Left ventricle myocardium superior (tissue), 1 donor: ENCODE measurements at regions not wholly inside any gene's neighbourhood (a gene's known extent, or its start where the extent isn't known, plus 50 kb on each side); places are given as distances from the start of the nearest gene placed in this dataset.
"Not testable (repeated sequence)": the region's sequence is repeated elsewhere in the genome, so short reads cannot be mapped to it uniquely, and the experiment has no call there.

Experiments used
- ATAC-seq: fragments of 200-7000 bp; cut with Tn5 transposase; one replicate; pipeline ENCODE4 v1.9.1; 2020; ENCODE audit warnings: mild to moderate bottlenecking, moderate library complexity
- DNase-seq: peaks from one replicate; pipeline ENCODE4 v3.0.0-alpha.2; 2020
- intact Hi-C: fragments of 100-400 bp; cut with micrococcal nuclease; formaldehyde crosslinking; loops from one replicate; pipeline ENCODE4 v1.11.0; 2022
- donor health status: DM: no; HTN: yes; CAD: no; lungs with severe emphysema.

DNA sequence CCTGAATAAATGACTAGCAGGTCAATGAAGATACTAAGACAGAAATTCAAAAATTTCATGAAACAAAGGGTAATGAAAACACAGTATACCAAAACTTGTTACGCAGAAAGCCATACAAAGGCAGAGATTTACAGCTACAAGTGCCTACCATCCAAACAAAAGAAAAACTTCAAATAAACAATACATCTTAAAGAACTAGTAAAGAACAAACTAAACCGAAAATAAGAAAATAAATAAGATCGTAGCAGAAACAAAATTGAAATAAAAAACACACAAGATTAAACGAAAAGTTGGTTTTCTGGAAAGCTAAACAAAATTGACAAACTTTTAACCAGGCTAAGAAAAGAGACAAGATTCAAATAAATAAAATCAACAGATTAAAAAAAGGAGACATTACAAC is 51.5 kb downstream of the VPREB1 start:
- intact Hi-C loops, ATAC-seq, DNase-seq: not testable (repeated sequence)

DNA sequence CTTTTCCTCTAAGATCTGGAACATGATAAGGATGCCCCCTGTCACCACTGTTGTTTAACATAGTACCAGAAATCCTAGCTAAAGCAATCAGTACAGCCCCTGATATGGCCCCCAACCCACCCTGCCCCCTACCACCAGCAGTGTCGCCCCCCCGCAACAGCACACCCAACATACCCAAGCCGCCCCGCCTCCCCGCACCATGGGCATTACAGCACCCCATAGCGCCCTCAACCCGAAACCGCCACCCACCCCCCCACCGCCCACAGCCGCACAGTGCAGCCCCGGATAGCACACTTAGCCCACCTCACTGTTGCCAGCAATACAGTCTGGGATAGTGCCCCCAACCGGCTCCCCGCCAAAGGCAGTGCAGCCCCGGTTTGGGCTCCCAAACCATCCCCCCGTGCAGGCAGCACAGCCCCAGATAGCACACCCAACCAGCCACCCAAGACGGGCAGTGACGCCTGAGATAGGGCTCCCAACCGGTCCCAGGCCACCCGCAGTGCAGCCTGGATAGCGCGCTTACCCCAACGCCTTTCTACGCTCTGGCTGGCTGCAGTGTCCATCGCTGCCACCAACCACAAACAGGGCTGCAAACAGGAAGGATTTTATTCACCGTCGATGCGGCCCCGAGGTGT is 52.7 kb downstream of the VPREB1 start:
- DNase-seq = peak; percentile 37
- ATAC-seq, intact Hi-C loops: not testable (repeated sequence)

DNA sequence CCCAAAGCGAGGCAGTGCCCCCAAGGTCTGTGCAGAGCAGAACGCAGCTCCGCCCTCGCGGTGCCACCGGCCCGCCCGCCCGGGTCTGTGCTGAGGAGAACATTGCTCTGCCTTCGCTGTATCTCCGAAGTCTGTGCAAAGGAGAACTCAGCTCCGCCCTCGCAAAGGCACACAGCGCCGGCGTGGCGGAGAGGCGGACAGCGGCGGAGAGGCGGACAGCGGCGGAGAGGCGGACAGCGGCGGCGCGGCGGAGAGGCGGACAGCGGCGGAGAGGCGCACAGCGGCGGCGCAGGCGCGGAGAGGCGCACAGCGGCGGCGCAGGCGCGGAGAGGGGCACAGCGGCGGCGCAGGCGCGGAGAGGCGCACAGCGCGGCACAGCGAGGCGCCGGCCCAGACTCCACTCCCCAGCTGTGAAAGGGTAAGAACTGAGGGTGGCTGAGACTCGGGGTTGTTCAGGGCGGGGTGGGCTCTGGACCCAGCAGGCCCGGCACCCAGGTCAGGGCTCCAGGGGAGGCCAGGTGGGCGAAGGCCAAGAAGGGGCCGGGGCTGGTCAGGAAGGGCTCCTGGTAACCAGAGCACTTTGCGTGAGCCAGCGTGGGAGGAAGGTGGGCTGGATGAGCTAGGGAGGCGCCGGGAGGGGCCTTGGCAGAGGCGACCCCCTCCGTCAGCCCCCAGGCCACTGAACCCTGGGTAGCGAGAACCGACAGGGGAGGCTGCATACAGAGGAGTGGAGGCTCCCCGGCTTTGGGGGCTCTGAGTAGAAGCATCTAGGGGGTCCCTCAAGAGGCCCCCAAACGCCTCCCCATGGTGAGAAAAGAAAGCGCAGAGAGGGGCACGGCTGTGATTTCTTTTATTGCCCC is 53.4 kb downstream of the VPREB1 start:
- intact Hi-C loops = not testable (repeated sequence)
- ATAC-seq (peak; percentile 100), DNase-seq (peak; percentile 88)

DNA sequence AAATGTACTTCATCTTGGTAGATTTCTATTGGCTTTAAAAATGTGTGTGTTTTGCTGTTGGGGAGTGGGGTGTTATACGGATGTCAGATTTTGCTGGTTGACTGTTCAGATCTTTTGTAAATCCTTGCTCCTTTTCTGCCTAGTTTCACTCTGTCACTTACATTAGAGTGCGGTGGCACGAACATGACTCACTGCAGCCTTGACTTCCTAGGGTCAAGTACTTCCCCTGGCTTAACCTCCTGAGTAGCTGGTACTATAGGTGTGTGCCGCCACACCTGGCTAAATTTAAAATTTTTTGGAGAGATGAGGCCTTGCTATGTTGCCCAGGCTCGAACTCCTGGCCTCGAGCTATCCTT is 54.0 kb downstream of the VPREB1 start:
- DNase-seq, ATAC-seq, intact Hi-C loops: not testable (repeated sequence)

DNA sequence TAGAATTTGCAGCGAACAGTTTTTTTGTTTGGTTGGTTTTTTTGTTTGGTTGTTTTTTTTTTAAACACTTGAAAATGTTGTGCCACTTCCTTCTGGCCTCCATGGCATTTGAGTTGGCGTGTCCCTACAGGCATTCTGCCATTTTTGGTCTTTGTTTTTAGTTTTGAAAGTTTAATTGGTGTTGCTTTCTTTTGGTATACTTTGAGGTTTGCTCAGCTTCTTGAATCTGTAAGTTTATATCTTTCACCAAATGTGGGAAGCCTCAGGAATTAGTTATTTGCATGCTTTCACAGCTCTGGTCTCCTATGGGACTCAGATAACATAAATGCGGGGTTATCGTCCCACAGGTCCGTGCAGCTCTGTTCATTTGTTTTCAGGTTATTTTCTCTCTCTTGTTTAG is 55.9 kb downstream of the VPREB1 start:
- intact Hi-C loops, DNase-seq, ATAC-seq: not testable (repeated sequence)

DNA sequence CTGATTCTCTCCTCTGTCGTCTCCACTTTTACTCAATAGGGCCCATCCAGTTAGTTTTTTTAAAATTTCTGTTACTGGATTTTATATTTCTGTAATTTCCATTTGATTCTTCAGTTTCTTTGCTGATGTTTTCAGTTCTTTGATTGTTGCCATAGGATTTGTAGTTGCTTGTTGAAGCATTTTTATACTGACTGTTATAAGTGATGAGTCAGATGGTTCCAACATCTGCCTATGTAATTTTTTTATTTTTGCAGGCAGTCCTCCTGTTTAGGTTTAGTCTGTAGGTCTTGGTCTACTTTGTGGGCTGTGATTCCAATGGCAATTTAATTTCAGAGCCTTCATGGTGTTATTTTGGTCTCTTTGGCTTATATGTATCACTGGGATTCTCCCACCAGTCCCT is 56.4 kb downstream of the VPREB1 start:
- intact Hi-C loops, ATAC-seq: not testable (repeated sequence)

DNA sequence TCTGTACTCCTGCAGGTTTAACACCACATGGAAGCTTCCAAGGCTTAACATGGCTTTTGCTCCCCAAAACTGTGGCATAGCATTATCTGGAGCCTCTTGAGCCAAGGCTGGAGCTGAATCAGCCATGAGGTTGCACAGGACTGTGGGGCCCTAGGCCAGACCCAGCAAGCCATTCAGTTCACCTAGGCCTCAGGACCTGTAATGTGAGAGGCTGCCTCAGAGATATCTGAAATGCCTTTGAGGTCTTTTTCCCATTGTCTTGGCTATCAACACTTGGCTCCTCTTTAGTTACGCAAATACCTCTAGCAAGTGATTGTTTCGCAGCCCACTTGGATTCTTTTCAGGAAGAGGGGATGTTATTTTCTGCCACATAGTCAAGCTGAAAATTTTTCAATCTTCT is 72.0 kb downstream of the VPREB1 start:
- intact Hi-C loops = no loop called here
- ATAC-seq (no peak), DNase-seq (no peak)

More for the DNA sequence above, 56.4 kb downstream of the VPREB1 start:
- DNase-seq = not testable (repeated sequence)

DNA sequence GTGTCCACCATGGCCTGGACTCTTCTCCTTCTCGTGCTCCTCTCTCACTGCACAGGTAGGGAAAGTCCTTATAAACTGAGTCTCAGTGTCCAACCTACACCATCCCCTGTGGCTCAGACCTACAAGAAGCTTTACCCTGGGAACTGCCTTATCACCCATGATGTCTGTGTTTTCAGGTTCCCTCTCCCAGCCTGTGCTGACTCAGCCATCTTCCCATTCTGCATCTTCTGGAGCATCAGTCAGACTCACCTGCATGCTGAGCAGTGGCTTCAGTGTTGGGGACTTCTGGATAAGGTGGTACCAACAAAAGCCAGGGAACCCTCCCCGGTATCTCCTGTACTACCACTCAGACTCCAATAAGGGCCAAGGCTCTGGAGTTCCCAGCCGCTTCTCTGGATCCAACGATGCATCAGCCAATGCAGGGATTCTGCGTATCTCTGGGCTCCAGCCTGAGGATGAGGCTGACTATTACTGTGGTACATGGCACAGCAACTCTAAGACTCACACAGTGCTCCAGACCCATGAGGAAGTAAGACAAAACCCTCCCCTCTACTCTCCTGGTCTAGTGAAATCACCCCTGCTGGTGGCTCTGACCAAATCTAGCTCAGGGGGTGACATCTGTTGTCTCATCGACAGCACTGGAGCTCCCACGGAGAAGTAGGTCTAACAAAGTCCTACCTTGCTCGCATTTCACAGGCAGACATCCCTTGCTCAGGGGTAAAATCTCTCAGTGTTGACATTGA is 74.3 kb downstream of the VPREB1 start:
- intact Hi-C loops = no loop called here
- no peak for ATAC-seq

DNA sequence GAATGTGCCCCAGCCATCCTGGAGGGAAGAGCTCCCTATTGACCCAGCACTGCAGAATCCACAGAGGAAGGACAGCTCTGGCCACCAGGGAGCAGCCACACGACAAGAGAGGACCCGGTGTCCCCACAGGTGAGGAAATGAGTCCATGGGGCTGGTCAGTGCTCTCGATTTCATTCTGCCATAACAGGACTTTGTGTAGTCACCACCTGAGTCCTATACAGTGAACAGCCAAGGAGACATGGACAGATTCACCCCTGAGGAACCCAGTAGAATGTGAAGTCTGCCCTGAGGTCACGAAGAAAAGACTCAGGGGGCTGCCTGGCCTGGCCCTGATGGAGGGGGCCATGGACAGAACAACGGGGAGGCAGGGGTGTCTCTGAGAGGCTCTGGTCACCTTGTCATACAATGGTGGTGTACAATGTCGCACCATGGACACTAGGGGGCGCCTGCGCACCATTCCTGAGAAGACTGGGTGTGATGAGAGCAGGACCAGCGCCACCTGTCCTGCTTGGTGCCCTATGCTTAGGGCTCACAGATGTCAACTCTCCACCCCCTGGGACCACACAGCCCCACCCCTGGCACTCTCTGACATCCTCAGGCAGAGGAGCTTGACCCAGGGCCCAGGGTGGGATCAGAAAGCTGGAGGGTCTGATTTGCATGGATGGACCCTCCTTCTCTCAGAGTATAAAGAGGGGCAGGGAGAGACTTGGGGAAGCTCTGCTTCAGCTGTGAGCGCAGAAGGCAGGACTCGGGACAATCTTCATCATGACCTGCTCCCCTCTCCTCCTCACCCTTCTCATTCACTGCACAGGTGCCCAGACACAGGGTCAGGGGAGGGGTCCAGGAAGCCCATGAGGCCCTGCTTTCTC is 77.4 kb downstream of the VPREB1 start:
- DNase-seq (peak; percentile 69), ATAC-seq (peak; percentile 83)
- intact Hi-C loops = not testable (repeated sequence)

More for the DNA sequence above, 74.3 kb downstream of the VPREB1 start:
- DNase-seq = no peak

DNA sequence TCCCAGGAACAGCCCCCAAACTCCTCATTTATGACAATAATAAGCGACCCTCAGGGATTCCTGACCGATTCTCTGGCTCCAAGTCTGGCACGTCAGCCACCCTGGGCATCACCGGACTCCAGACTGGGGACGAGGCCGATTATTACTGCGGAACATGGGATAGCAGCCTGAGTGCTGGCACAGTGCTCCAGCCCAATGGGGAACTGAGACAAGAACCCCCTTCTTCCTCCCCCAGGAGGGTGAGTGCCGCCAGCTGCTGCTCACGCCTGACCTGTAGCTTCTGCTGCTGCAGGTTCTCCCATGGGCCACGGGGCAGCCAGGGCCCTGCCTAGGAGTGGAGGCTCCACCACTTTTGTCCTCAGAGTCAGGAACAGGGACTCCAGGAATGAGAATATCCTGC is 78.2 kb downstream of the VPREB1 start:
- no peak for DNase-seq
- intact Hi-C loops = no loop called here
- no peak for ATAC-seq

DNA sequence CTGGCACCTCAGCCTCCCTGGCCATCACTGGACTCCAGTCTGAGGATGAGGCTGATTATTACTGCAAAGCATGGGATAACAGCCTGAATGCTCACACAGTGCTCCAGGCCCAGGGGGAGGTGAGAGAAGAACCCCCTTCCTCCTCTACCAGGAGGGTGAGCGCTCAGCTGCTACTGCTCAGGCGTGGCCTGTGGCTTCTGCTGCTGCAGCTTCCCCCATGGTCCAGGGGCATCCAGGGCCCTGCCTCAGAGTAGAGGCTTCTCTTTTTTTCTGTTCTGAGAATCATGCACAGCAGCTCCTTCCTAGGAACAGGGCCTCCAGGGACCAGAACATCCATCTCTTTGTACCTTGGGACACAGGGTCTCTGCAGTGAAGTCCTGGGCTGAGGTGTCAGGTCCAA is 83.1 kb downstream of the VPREB1 start:
- intact Hi-C loops = no loop called here
- ATAC-seq (no peak), DNase-seq (no peak)

DNA sequence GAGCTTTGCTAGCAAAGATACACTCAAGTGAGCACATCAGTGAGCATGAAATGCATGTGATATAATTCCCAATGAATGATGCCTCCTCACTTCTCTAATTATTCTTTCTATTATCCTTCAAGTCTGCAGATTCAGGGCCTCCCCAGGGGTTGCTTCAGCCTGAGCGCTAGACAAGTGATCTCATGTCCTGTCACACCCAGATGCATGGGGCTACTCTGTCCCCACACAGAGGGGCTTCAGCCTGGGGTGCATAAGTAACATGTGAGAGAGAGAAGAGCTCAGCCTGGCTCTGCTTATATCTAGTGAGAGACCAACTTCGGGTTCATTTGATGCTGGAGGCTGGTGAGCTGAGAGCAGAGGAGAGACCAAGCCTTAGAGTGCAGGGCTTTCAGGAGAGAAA is 85.2 kb downstream of the VPREB1 start:
- intact Hi-C loops = no loop called here
- DNase-seq (no peak), ATAC-seq (no peak)

DNA sequence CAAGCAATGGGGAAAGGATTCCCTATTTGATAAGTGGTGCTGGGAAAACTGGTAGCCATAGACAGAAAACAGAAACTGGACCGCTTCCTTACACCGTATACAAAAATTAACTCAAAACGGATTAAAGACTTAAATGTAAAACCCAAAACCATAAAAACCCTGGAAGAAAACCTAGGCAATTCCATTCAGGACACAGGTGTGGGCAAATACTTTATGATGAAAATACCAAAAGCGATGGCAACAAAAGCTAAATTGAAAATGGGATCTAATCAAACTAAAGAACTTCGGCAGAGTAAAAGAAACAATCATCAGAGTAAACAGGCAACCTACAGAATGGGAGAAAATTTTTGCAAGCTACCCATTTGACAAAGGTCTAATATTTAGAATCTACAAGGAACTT is 91.1 kb downstream of the VPREB1 start:
- intact Hi-C loops, DNase-seq, ATAC-seq: not testable (repeated sequence)

DNA sequence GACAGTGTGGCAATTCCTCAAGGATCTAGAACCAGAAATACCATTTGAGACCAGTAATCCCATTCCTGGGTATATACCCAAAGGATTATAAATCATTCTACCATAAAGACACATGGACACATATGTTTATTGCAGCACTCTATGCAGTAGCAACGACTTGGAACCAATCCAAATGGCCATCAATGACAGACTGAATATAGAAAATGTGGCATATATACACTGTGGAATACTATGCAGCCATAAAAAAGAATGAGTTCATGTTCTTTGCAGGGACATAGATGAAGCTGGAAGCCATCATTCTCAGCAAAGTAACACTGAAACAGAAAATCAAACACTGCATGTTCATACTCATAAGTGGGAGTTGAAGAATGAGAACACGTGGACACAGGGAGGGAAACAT is 91.7 kb downstream of the VPREB1 start:
- ATAC-seq, intact Hi-C loops, DNase-seq: not testable (repeated sequence)

DNA sequence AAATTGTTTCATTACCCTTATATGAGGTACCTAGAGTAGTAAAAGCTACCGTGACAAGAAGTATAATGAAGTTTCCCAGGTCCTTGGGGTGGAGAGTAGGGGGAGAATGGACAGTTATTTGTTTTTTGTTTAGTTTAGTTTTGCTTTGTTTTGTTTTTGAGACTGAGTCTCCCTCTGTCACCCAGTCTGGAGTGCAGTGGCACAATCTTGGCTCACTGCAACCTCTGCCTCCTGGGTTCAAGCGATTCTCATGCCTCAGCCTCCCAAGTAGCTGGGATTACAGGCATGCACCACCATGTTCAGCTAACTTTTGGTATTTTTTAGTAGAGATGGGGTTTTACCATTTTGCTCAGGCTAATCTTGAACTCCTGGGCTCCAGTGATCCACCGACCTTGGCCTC is 94.2 kb downstream of the VPREB1 start:
- DNase-seq, intact Hi-C loops, ATAC-seq: not testable (repeated sequence)

DNA sequence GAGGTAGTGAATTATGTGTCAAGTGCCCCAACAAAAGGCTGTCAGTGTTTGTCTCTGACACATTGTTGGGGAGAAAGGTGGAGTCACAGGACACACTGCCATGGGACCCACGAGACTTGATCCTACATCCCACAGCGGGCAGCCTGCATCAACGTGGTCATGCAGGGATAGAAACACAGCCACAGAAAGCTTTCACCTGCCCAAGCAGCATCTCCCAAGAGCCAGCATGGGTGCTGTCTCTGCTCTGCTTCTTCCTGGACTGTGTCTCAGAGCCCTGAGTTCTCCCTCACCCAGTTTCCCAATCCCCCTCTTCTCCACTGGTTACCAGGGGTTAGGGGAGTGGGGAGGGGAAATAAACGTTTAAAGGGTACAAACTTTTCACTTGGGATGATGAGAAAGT is 97.2 kb downstream of the VPREB1 start:
- intact Hi-C loops = no loop called here
- ATAC-seq (no peak), DNase-seq (no peak)

DNA sequence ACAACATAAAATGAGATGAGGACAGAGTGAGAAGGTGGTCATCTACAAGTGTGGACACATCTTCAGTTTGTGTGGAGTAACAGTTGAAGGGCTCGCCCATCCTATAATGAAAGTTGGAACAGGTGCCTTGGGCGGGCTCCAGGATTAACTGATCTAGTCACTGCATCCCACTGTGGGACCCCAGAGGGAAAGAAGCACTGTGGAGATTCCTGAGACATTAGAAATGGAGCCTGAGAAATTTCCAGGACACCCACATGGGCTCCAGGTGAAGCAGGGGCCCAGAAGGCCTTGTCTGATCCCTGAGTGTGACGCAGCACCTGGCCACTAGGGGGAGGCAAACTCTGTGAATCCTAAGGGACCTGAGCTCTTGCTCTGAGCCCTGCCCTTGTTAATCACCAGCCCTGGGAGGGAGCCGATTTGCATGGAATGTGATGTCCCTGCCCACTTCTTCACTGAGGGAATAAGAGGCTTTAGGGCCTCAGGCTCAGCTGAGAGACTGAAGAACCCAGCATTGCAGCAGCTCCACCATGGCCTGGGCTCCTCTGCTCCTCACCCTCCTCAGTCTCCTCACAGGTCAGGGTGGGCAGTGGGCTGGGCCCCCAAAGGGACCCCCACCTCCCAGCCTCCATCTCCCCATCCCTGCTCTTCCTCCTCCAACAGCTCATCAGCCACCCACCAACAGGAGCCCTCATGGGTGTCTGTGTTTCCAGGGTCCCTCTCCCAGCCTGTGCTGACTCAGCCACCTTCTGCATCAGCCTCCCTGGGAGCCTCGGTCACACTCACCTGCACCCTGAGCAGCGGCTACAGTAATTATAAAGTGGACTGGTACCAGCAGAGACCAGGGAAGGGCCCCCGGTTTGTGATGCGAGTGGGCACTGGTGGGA is 98.4 kb downstream of the VPREB1 start:
- ATAC-seq = peak; percentile 49
- peak; percentile 52 for DNase-seq
- intact Hi-C loops = no loop called here
